Trophoblast cell (in vitro differentiated cells and primary cell): ENCODE measurements at regions not wholly inside any gene's neighbourhood (a gene's known extent, or its start where the extent isn't known, plus 50 kb on each side); places are given as distances from the start of the nearest gene placed in this dataset.

Experiments used
- DNase-seq, 2 donors: peaks; one replicate each; pipeline ENCODE4 v3.0.0-alpha.2; 2016
- H2AFZ ChIP-seq: 2 replicates; pipeline ENCODE4 v1.6.1; 2013; ENCODE audit warnings: low read length, moderate library complexity, mild to moderate bottlenecking; ENCODE audit not compliant: insufficient read depth, poor library complexity
- H2AK5ac ChIP-seq: 2 replicates; pipeline ENCODE4 v1.6.1; 2013; ENCODE audit warnings: mild to moderate bottlenecking, low read length
- H2BK120ac ChIP-seq: 2 replicates; pipeline ENCODE4 v1.6.1; 2013; ENCODE audit warnings: low read length, mild to moderate bottlenecking, moderate library complexity; ENCODE audit not compliant: insufficient read depth, poor library complexity
- H2BK12ac ChIP-seq: 2 replicates; pipeline ENCODE4 v1.6.1; 2013; ENCODE audit warnings: mild to moderate bottlenecking, low read length, moderate library complexity
- H2BK5ac ChIP-seq: 2 replicates; pipeline ENCODE4 v1.6.1; 2013; ENCODE audit warnings: low read length, low read depth, moderate library complexity, mild to moderate bottlenecking; ENCODE audit not compliant: poor library complexity
- H3K14ac ChIP-seq: 2 replicates; pipeline ENCODE4 v1.6.1; 2013; ENCODE audit warnings: mild to moderate bottlenecking, low read length
- H3K18ac ChIP-seq: 2 replicates; pipeline ENCODE4 v1.6.1; 2013; ENCODE audit warnings: mild to moderate bottlenecking, low read length
- H3K23ac ChIP-seq: 2 replicates; pipeline ENCODE4 v1.6.1; 2013; ENCODE audit warnings: low read length
- H3K27ac ChIP-seq: 2 replicates; pipeline ENCODE4 v1.5.1; 2013; ENCODE audit warnings: low read depth, mild to moderate bottlenecking, inconsistent platforms, low read length, moderate library complexity
- H3K27me3 ChIP-seq: 2 replicates; pipeline ENCODE4 v1.6.1; 2013; ENCODE audit warnings: inconsistent platforms, mild to moderate bottlenecking, low read length, moderate library complexity; ENCODE audit not compliant: insufficient read depth
- H3K36me3 ChIP-seq, 2 experiments: 1 replicate in 1 of 2; 2 replicates in 1 of 2; pipeline ENCODE4 v1.6.1; 2013; ENCODE audit warnings: low read length in 2 of 2, mild to moderate bottlenecking in 2 of 2, moderate library complexity in 1 of 2; ENCODE audit not compliant: insufficient read depth in 2 of 2, control insufficient read depth in 1 of 2
- H3K4ac ChIP-seq: 2 replicates; pipeline ENCODE4 v1.6.1; 2013; ENCODE audit warnings: low read depth, mild to moderate bottlenecking, low read length, moderate library complexity
- H3K4me1 ChIP-seq, 2 experiments: 1 replicate in 1 of 2; 2 replicates in 1 of 2; pipeline ENCODE4 v1.6.1; 2013; ENCODE audit warnings: low read length in 2 of 2, mild to moderate bottlenecking in 2 of 2, moderate library complexity in 1 of 2; ENCODE audit not compliant: insufficient read depth in 2 of 2, control insufficient read depth in 1 of 2
- H3K4me2 ChIP-seq: 2 replicates; pipeline ENCODE4 v1.6.1; 2013; ENCODE audit warnings: inconsistent platforms, mild to moderate bottlenecking, low read length, moderate library complexity
- H3K4me3 ChIP-seq: 2 replicates; pipeline ENCODE4 v1.5.1; 2013; ENCODE audit warnings: mild to moderate bottlenecking, low read depth, low read length, inconsistent platforms
- H3K79me1 ChIP-seq: one replicate; pipeline ENCODE4 v1.6.1; 2013; ENCODE audit warnings: low read length
- H3K79me2 ChIP-seq: 2 replicates; pipeline ENCODE4 v1.6.1; 2013; ENCODE audit warnings: low read length, mild to moderate bottlenecking; ENCODE audit not compliant: control insufficient read depth, insufficient read depth, poor library complexity
- H3K9ac ChIP-seq: 2 replicates; pipeline ENCODE4 v1.6.1; 2013; ENCODE audit warnings: mild to moderate bottlenecking, low read length
- H3K9me3 ChIP-seq: 2 replicates; pipeline ENCODE4 v1.6.1; 2013; ENCODE audit warnings: low read depth, mild to moderate bottlenecking, control low read depth, inconsistent platforms, low read length; ENCODE audit not compliant: insufficient read depth
- H4K12ac ChIP-seq: 2 replicates; pipeline ENCODE4 v1.6.1; 2013; ENCODE audit warnings: low read depth, mild to moderate bottlenecking, low read length, moderate library complexity
- H4K8ac ChIP-seq: 2 replicates; pipeline ENCODE4 v1.6.1; 2013; ENCODE audit warnings: low read depth, mild to moderate bottlenecking, low read length, moderate library complexity
- H4K91ac ChIP-seq: one replicate; pipeline ENCODE4 v1.6.1; 2013; ENCODE audit warnings: low read depth, mild to moderate bottlenecking, low read length, moderate library complexity
- WGBS: extraction: QIAGEN DNeasy Blood & Tissue Kit; methylation state at CpG from one replicate; pipeline ENCODE4 v1.1.7; 2013; ENCODE audit warnings: missing lambda C conversion rate; ENCODE audit not compliant: insufficient read length, insufficient coverage; ENCODE audit errors: extremely low coverage; 5-methylcytosine and 5-hydroxymethylcytosine counted together

GRCh38 chrY:17398336-17399072 lies 481.5 kb downstream of the CDY2B start:
- no peak overlapping the region for H4K12ac ChIP-seq
- no peak overlapping the region for H3K4me2 ChIP-seq
- H3K9ac ChIP-seq: no peak overlapping the region
- H3K4me3 ChIP-seq: no peak overlapping the region
- no peak overlapping the region for H4K91ac ChIP-seq
- no peak overlapping the region for H2BK12ac ChIP-seq
- no peak overlapping the region for H3K18ac ChIP-seq
- H3K4ac ChIP-seq: no peak overlapping the region
- H3K4me1 ChIP-seq: no peaks in the 10 kb centered on the region
- no peaks in the 10 kb centered on the region for H3K36me3 ChIP-seq
- H3K23ac ChIP-seq: no peak overlapping the region
- WGBS: no CpG with 5 or more reads among the region's 1 CpG
- no peak overlapping the region for H2BK5ac ChIP-seq
- H3K79me1 ChIP-seq: no peaks in the 10 kb centered on the region
- no peak for DNase-seq
- no peaks in the 10 kb centered on the region for H3K27me3 ChIP-seq
- H3K14ac ChIP-seq: no peak overlapping the region
- no peak overlapping the region for H2AFZ ChIP-seq
- no peaks in the 10 kb centered on the region for H3K79me2 ChIP-seq
- H3K9me3 ChIP-seq: no peaks in the 10 kb centered on the region
- H2AK5ac ChIP-seq: no peak overlapping the region
- H3K27ac ChIP-seq: no peak overlapping the region
- no peak overlapping the region for H4K8ac ChIP-seq
- H2BK120ac ChIP-seq: no peak overlapping the region

- Histone ChIP-seq H3K27me3 (no peaks in the 10 kb centered on the region), H4K12ac (no peak overlapping the region), H3K27ac (no peak overlapping the region), H2BK5ac (no peak overlapping the region), H4K91ac (no peak overlapping the region), H4K8ac (no peak overlapping the region), H3K9ac (no peak overlapping the region), H3K4ac (no peak overlapping the region), H2AK5ac (no peak overlapping the region), H2BK12ac (no peak overlapping the region), H3K79me2 (no peaks in the 10 kb centered on the region), H3K36me3 (no peaks in the 10 kb centered on the region), H3K4me3 (no peak overlapping the region), H3K23ac (no peak overlapping the region), H3K4me1 (no peaks in the 10 kb centered on the region), H3K4me2 (no peak overlapping the region), H3K9me3 (no peaks in the 10 kb centered on the region), H3K79me1 (no peaks in the 10 kb centered on the region), H2BK120ac (no peak overlapping the region), H3K14ac (no peak overlapping the region), H3K18ac (no peak overlapping the region), H2AFZ (no peak overlapping the region)
- WGBS: no CpG with 5 or more reads among the region's 3 CpGs
- no peak for DNase-seq
Observed at GRCh38 chrY:17397659-17398058, 482.4 kb downstream of the CDY2B start.

- Histone ChIP-seq H3K9me3 (no peaks in the 10 kb centered on the region), H3K23ac (no peak overlapping the region), H3K79me2 (no peaks in the 10 kb centered on the region), H3K79me1 (no peaks in the 10 kb centered on the region), H2BK5ac (no peak overlapping the region), H3K18ac (no peak overlapping the region), H4K8ac (no peak overlapping the region), H3K4me2 (no peak overlapping the region), H2BK12ac (no peak overlapping the region), H3K4ac (no peak overlapping the region), H3K4me1 (no peaks in the 10 kb centered on the region), H3K36me3 (no peaks in the 10 kb centered on the region), H4K12ac (no peak overlapping the region), H3K14ac (no peak overlapping the region), H3K4me3 (no peak overlapping the region), H3K27ac (no peak overlapping the region), H2AK5ac (no peak overlapping the region), H2AFZ (no peak overlapping the region), H2BK120ac (no peak overlapping the region), H3K27me3 (no peaks in the 10 kb centered on the region), H3K9ac (no peak overlapping the region), H4K91ac (no peak overlapping the region)
- DNase-seq: no peak
- no CpG with 5 or more reads among the region's 2 CpGs for WGBS
Observed at GRCh38 chrY:17381431-17382070, 498.5 kb downstream of the CDY2B start.

- no peak for DNase-seq
- Histone ChIP-seq H2AK5ac (no peak overlapping the region), H4K12ac (no peak overlapping the region), H3K27ac (no peak overlapping the region), H3K4me1 (no peaks in the 10 kb centered on the region), H2BK5ac (no peak overlapping the region), H3K4ac (no peak overlapping the region), H3K18ac (no peak overlapping the region), H3K9me3 (no peaks in the 10 kb centered on the region), H3K4me2 (no peak overlapping the region), H3K4me3 (no peak overlapping the region), H2BK120ac (no peak overlapping the region), H3K23ac (no peak overlapping the region), H3K79me2 (no peaks in the 10 kb centered on the region), H2AFZ (no peak overlapping the region), H4K8ac (no peak overlapping the region), H3K27me3 (no peaks in the 10 kb centered on the region), H3K9ac (no peak overlapping the region), H3K14ac (no peak overlapping the region), H3K36me3 (no peaks in the 10 kb centered on the region), H4K91ac (no peak overlapping the region), H2BK12ac (no peak overlapping the region), H3K79me1 (no peaks in the 10 kb centered on the region)
- no CpG with 5 or more reads among the region's 1 CpG for WGBS
Observed at GRCh38 chrY:17378326-17378725, 501.7 kb downstream of the CDY2B start.
